ENCODE measurements at regions not wholly inside any gene's neighbourhood (a gene's known extent, or its start where the extent isn't known, plus 50 kb on each side); places are given as distances from the start of the nearest gene placed in this dataset.

GRCh38 chr12:58254463-58255100, 313.2 kb downstream of the ATP23 start:
- no peak overlapping the region for H3K4me3 ChIP-seq (ENCODE audit: low read length)
- CTCF ChIA-PET: no interaction called here
- no peak overlapping the region for H2AFZ ChIP-seq (ENCODE audit: low read length)
- no peaks in the 10 kb centered on the region for H4K20me1 ChIP-seq (ENCODE audit: low read length)
- no peaks in the 10 kb centered on the region for H3K36me3 ChIP-seq (ENCODE audit: low read depth, low read length)
- no peak overlapping the region for H3K9ac ChIP-seq (ENCODE audit: low read length)
- TF ChIP-seq CTCF (conservative IDR thresholded peaks at IDR 0.05; ENCODE audit: low read depth, low read length): no peak
- TF ChIP-seq EZH2 (IDR thresholded peaks at IDR 0.05; ENCODE audit: low read length, unreplicated experiment): no peak
- no peak for TF ChIP-seq EZH2phosphoT487 (IDR thresholded peaks at IDR 0.05; ENCODE audit: borderline replicate concordance, low read length)
- H3K79me2 ChIP-seq (ENCODE audit: low read length): no peaks in the 10 kb centered on the region
- no peaks in the 10 kb centered on the region for H3F3A ChIP-seq (ENCODE audit: low read length, unreplicated experiment)
- H3K27me3 ChIP-seq (ENCODE audit: low read length): no peaks in the 10 kb centered on the region
- POLR2A ChIA-PET (ENCODE audit: unreplicated experiment): no interaction called here
- H3K4me1 ChIP-seq (ENCODE audit: insufficient read depth, low read length): peaks cover 8% of the 10 kb centered on the region
- no peak overlapping the region for H3K27ac ChIP-seq (ENCODE audit: low read length)
- DNase-seq (no peak), ATAC-seq (no peak)
- no TSS peak for BruUV-seq (replicated peaks)
- intact Hi-C loops (cut with micrococcal nuclease): no loop called here
- H3K9me2 ChIP-seq (replicated peaks; ENCODE audit: low read length): no peaks in the 10 kb centered on the region
- no peaks in the 10 kb centered on the region for H3K9me3 ChIP-seq (ENCODE audit: low read length)
- H3K4me2 ChIP-seq (ENCODE audit: low read length): no peak overlapping the region

DNA sequence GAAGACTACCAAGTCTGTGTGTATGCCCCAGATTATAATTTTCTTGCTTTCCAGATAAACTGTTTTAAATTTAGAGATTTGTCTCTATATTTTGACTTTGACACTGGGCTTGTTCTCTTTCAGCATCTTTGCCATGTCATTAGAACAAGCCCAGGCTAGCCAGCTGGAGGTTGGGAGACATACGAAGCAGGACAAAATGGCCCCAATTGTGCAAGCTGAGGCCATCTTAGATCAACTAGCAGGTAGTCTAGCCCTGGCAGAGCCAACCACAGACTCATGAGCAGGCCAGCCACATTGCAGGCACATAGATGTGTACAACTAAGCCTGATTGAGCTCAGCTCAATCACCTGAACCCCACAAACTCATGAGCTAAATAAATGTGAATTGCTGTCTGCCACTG, 321.4 kb downstream of the ATP23 start:
- POLR2A ChIA-PET (ENCODE audit: unreplicated experiment): no interaction called here
- Histone ChIP-seq H3K4me1 (ENCODE audit: insufficient read depth, low read length) (no peaks in the 10 kb centered on the region), H2AFZ (ENCODE audit: low read length) (no peak overlapping the region), H3K27ac (ENCODE audit: low read length) (no peak overlapping the region), H3K36me3 (ENCODE audit: low read depth, low read length) (no peaks in the 10 kb centered on the region), H3K9me2 (replicated peaks; ENCODE audit: low read length) (no peaks in the 10 kb centered on the region), H3K27me3 (ENCODE audit: low read length) (no peaks in the 10 kb centered on the region), H4K20me1 (ENCODE audit: low read length) (no peaks in the 10 kb centered on the region), H3K9me3 (ENCODE audit: low read length) (no peaks in the 10 kb centered on the region), H3K4me2 (ENCODE audit: low read length) (no peak overlapping the region), H3F3A (ENCODE audit: low read length, unreplicated experiment) (no peaks in the 10 kb centered on the region), H3K79me2 (ENCODE audit: low read length) (no peaks in the 10 kb centered on the region), H3K4me3 (ENCODE audit: low read length) (no peak overlapping the region), H3K9ac (ENCODE audit: low read length) (no peak overlapping the region)
- no TSS peak for BruUV-seq (replicated peaks)
- ATAC-seq: no peak
- TF ChIP-seq EZH2 (IDR thresholded peaks at IDR 0.05; ENCODE audit: low read length, unreplicated experiment) (no peak), CTCF (conservative IDR thresholded peaks at IDR 0.05; ENCODE audit: low read depth, low read length) (no peak), EZH2phosphoT487 (IDR thresholded peaks at IDR 0.05; ENCODE audit: borderline replicate concordance, low read length) (no peak)
- intact Hi-C loops (cut with micrococcal nuclease): no loop called here
- DNase-seq: no peak
- CTCF ChIA-PET: no interaction called here

DNA sequence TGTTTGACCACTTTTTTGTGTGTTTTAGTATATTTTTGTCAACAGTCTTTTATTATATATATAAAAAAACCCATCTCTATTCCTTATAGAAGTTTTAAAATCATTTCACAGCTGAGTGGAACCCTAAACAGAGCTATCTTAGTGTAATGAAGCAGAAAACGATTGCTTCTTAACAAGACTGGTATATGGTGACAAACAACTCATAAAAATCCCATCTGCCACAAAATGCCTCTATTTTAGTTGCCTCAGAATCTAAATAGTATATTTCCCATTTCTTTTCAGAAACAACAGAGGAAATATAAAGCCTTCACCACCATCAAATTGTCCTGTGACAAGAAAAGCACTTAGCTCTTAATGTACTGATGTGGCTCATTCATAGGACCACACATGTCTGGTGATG, 322.4 kb downstream of the ATP23 start:
- POLR2A ChIA-PET (ENCODE audit: unreplicated experiment): no interaction called here
- Histone ChIP-seq H3K9me3 (ENCODE audit: low read length) (no peaks in the 10 kb centered on the region), H3K9ac (ENCODE audit: low read length) (no peak overlapping the region), H3K36me3 (ENCODE audit: low read depth, low read length) (no peaks in the 10 kb centered on the region), H3K27me3 (ENCODE audit: low read length) (no peaks in the 10 kb centered on the region), H4K20me1 (ENCODE audit: low read length) (no peaks in the 10 kb centered on the region), H3K4me2 (ENCODE audit: low read length) (no peak overlapping the region), H3K9me2 (replicated peaks; ENCODE audit: low read length) (no peaks in the 10 kb centered on the region), H3K4me3 (ENCODE audit: low read length) (no peak overlapping the region), H2AFZ (ENCODE audit: low read length) (no peak overlapping the region), H3K79me2 (ENCODE audit: low read length) (no peaks in the 10 kb centered on the region), H3K27ac (ENCODE audit: low read length) (no peak overlapping the region), H3F3A (ENCODE audit: low read length, unreplicated experiment) (no peaks in the 10 kb centered on the region), H3K4me1 (ENCODE audit: insufficient read depth, low read length) (no peaks in the 10 kb centered on the region)
- no peak for TF ChIP-seq CTCF (conservative IDR thresholded peaks at IDR 0.05; ENCODE audit: low read depth, low read length)
- TF ChIP-seq EZH2 (IDR thresholded peaks at IDR 0.05; ENCODE audit: low read length, unreplicated experiment): no peak
- TF ChIP-seq EZH2phosphoT487 (IDR thresholded peaks at IDR 0.05; ENCODE audit: borderline replicate concordance, low read length): no peak
- DNase-seq (no peak), ATAC-seq (no peak)
- no TSS peak for BruUV-seq (replicated peaks)
- intact Hi-C loops (cut with micrococcal nuclease): no loop called here
- CTCF ChIA-PET: no interaction called here
